ENCODE measurements at regions not wholly inside any gene's neighbourhood (a gene's known extent, or its start where the extent isn't known, plus 50 kb on each side); places are given as distances from the start of the nearest gene placed in this dataset.

GRCh38 chr7:157079116-157079515, 59.6 kb upstream of the UBE3C start:
- ChIA-PET POLR2A (no interaction called here), CTCF (no interaction called here)
- Histone ChIP-seq H3K4me1 (no peaks in the 10 kb centered on the region), H3K9me3 (no peaks in the 10 kb centered on the region), H3K27ac (no peak overlapping the region), H3K4me3 (no peak overlapping the region), H3K4me2 (no peak overlapping the region)
- no peak for ATAC-seq
- 74% methylated on average over 7 of the region's 7 CpGs for WGBS (ENCODE audit: missing lambda C conversion rate)
- FAIRE-seq = no peak
- no peak for DNase-seq (ENCODE audit: low read depth in 1 of 2, low spot score in 1 of 2)
- TF ChIP-seq, protein P1, sequence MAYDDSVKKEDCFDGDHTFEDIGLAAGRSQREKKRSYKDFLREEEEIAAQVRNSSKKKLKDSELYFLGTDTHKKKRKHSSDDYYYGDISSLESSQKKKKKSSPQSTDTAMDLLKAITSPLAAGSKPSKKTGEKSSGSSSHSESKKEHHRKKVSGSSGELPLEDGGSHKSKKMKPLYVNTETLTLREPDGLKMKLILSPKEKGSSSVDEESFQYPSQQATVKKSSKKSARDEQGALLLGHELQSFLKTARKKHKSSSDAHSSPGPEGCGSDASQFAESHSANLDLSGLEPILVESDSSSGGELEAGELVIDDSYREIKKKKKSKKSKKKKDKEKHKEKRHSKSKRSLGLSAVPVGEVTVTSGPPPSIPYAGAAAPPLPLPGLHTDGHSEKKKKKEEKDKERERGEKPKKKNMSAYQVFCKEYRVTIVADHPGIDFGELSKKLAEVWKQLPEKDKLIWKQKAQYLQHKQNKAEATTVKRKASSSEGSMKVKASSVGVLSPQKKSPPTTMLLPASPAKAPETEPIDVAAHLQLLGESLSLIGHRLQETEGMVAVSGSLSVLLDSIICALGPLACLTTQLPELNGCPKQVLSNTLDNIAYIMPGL (CRISPR knock-in tag; IDR thresholded peaks at IDR 0.05; ENCODE audit: borderline replicate concordance) = no peak
- TF ChIP-seq EP300 (IDR thresholded peaks at IDR 0.05) = no peak
- TF ChIP-seq, protein P2, sequence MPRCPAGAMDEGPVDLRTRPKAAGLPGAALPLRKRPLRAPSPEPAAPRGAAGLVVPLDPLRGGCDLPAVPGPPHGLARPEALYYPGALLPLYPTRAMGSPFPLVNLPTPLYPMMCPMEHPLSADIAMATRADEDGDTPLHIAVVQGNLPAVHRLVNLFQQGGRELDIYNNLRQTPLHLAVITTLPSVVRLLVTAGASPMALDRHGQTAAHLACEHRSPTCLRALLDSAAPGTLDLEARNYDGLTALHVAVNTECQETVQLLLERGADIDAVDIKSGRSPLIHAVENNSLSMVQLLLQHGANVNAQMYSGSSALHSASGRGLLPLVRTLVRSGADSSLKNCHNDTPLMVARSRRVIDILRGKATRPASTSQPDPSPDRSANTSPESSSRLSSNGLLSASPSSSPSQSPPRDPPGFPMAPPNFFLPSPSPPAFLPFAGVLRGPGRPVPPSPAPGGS (IDR thresholded peaks at IDR 0.05) = no peak
- no peak for TF ChIP-seq GATA3 (IDR thresholded peaks at IDR 0.05; ENCODE audit: borderline replicate concordance)
- no peak for TF ChIP-seq HOXA7 (CRISPR knock-in tag; IDR thresholded peaks at IDR 0.05)
- TF ChIP-seq, protein P3, sequence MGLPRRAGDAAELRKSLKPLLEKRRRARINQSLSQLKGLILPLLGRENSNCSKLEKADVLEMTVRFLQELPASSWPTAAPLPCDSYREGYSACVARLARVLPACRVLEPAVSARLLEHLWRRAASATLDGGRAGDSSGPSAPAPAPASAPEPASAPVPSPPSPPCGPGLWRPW (IDR thresholded peaks at IDR 0.05) = no peak
- TF ChIP-seq MAFK (IDR thresholded peaks at IDR 0.05; ENCODE audit: partially characterized antibody) = no peak
- TF ChIP-seq EHF (CRISPR knock-in tag; IDR thresholded peaks at IDR 0.05) = no peak
- TF ChIP-seq CBX2 (IDR thresholded peaks at IDR 0.05; ENCODE audit: borderline replicate concordance, low read depth) = no peak
- TF ChIP-seq CTCF (IDR thresholded peaks at IDR 0.05) = no peak
- TF ChIP-seq RCOR1 (IDR thresholded peaks at IDR 0.05; ENCODE audit: low read depth, low read length) = no peak
- no peak for TF ChIP-seq HOXB5 (CRISPR knock-in tag; IDR thresholded peaks at IDR 0.05)
- no peak for TF ChIP-seq CHD4 (IDR thresholded peaks at IDR 0.05; ENCODE audit: borderline replicate concordance)
- no peak for TF ChIP-seq ZFP36 (IDR thresholded peaks at IDR 0.05; ENCODE audit: borderline replicate concordance, partially characterized antibody)
- TF ChIP-seq ZNF302 (CRISPR knock-in tag; IDR thresholded peaks at IDR 0.05) = no peak
- no peak for TF ChIP-seq JUN (IDR thresholded peaks at IDR 0.05)
- TF ChIP-seq FOSL2 (IDR thresholded peaks at IDR 0.05) = no peak
- TF ChIP-seq FOSL2 (CRISPR knock-in tag; IDR thresholded peaks at IDR 0.05) = no peak
- TF ChIP-seq HDAC2 (IDR thresholded peaks at IDR 0.05) = no peak
- no peak for TF ChIP-seq MYC (IDR thresholded peaks at IDR 0.05; ENCODE audit: borderline replicate concordance, low read length)
- no peak for TF ChIP-seq NFE2L2 (conservative IDR thresholded peaks at IDR 0.05; ENCODE audit: low read length)

DNA sequence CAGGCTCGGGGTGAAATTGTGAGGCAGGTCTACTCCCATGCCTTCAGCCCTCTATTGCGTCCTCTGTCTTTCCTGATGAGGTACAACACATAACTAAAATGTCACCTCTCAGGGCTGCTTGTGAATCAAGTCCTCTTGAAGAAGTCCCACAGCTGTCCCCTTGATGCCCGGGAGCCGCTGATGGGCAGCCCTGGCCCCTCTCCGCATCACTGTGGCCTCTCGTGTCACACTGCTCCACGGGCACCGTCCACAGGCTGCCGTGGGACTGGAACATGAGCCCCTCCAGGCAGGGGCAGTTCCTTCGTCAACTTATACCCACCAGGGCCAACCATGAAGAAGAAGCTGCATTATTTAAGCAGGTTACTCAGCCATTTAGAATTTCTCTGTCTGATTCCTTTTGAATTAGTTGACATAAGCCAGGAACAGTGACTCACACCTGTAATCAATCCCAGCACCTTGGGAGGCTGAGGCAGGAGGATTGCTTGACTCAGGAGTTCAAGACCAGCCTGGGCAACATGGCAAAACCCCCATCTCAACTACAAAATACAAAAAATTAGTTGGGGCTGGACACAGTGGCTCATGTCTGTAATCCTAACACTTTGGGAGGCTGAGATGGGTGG, 58.5 kb upstream of the UBE3C start:
- H3K27ac ChIP-seq = no peak overlapping the region
- no peak overlapping the region for H3K4me2 ChIP-seq
- no peaks in the 10 kb centered on the region for H3K4me1 ChIP-seq
- TF ChIP-seq TFCP2L1 (CRISPR knock-in tag; IDR thresholded peaks at IDR 0.05) (no peak), PHF8 (IDR thresholded peaks at IDR 0.05; ENCODE audit: borderline replicate concordance, low read depth) (no peak), EHMT2 (IDR thresholded peaks at IDR 0.05; ENCODE audit: low read depth) (no peak), NPAS2 (CRISPR knock-in tag; IDR thresholded peaks at IDR 0.05; ENCODE audit: borderline replicate concordance) (no peak), CBX2 (IDR thresholded peaks at IDR 0.05; ENCODE audit: borderline replicate concordance, low read depth) (no peak), ZNF302 (CRISPR knock-in tag; IDR thresholded peaks at IDR 0.05) (no peak), MYC (IDR thresholded peaks at IDR 0.05; ENCODE audit: borderline replicate concordance, low read length) (no peak), ZFP36 (IDR thresholded peaks at IDR 0.05; ENCODE audit: borderline replicate concordance, partially characterized antibody) (no peak), PBX3 (IDR thresholded peaks at IDR 0.05) (no peak), JUN (IDR thresholded peaks at IDR 0.05) (no peak)
- TF ChIP-seq, protein P4, sequence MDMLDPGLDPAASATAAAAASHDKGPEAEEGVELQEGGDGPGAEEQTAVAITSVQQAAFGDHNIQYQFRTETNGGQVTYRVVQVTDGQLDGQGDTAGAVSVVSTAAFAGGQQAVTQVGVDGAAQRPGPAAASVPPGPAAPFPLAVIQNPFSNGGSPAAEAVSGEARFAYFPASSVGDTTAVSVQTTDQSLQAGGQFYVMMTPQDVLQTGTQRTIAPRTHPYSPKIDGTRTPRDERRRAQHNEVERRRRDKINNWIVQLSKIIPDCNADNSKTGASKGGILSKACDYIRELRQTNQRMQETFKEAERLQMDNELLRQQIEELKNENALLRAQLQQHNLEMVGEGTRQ (IDR thresholded peaks at IDR 0.05) = no peak
- WGBS (ENCODE audit: missing lambda C conversion rate) = 77% methylated on average over 10 of the region's 10 CpGs
- FAIRE-seq (no peak), ATAC-seq (no peak), DNase-seq (ENCODE audit: low read depth in 1 of 2, low spot score in 1 of 2) (no peak)
- H3K9me3 ChIP-seq = no peaks in the 10 kb centered on the region
- no peak overlapping the region for H3K4me3 ChIP-seq
- POLR2A ChIA-PET = interaction anchor here (0.7 kb wide), 1 partner anchor 70 kb away, joined by 3 read pairs; no protein-coding TSS in a partner anchor
- CTCF ChIA-PET = no interaction called here
